RPMI7951 (cell line): ENCODE measurements at regions not wholly inside any gene's neighbourhood (a gene's known extent, or its start where the extent isn't known, plus 50 kb on each side); places are given as distances from the start of the nearest gene placed in this dataset.
"Not testable (repeated sequence)": the region's sequence is repeated elsewhere in the genome, so short reads cannot be mapped to it uniquely, and the experiment has no call there.

Experiments
- DNase-seq: peaks from one replicate; pipeline ENCODE4 v3.0.0-alpha.2; 2012; ENCODE audit warnings: low read depth

DNA sequence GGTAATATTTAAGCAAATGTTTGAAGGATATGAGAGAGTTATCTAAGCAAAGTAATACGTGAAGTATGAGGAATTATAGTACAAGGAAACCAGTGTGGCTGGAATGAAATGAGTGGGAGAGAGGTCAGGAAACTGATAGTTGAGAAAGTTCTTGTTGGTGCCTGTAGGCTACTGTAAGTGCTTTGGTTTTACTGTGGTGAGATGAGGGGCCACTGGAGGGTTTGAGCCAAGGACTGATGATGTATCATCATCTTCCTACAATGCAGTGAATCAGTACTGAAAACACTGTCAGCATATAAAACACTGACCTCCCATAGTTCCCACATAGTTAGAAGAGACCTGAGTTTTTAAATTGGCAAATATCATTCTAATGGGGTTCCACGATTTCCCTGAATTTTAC, 367.5 kb upstream of the CTSO start:
- DNase-seq: peak; percentile 93

- no peak for DNase-seq
Measured at GRCh38 chr4:156313497-156313896, 359.8 kb upstream of the CTSO start.

GRCh38 chr4:156312261-156312847, 358.7 kb upstream of the CTSO start:
- DNase-seq: peak; percentile 39

GRCh38 chr4:156309031-156309430, 355.4 kb upstream of the CTSO start:
- DNase-seq: no peak

DNA sequence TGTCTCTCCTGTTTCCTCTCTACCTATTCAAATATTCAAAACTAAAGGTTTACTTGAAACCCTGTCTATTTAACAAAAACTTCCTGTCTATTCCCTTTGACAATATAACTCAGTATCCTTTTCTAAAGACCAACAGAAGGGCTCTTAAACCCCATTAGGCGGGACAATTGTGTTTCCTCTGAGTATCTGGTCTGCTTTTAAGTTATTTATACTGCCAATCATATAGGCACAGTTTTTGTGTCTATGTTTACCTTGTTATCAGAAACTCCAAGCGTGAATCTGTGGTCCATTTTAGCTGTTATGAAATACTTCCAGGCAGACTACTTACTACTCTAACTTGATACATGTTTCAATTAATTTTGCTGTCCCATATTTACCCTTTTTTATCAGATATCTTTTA, 350.0 kb upstream of the CTSO start:
- no peak for DNase-seq

- peak; percentile 85 for DNase-seq
Measured at GRCh38 chr4:156298230-156298629, 344.6 kb upstream of the CTSO start.

DNA sequence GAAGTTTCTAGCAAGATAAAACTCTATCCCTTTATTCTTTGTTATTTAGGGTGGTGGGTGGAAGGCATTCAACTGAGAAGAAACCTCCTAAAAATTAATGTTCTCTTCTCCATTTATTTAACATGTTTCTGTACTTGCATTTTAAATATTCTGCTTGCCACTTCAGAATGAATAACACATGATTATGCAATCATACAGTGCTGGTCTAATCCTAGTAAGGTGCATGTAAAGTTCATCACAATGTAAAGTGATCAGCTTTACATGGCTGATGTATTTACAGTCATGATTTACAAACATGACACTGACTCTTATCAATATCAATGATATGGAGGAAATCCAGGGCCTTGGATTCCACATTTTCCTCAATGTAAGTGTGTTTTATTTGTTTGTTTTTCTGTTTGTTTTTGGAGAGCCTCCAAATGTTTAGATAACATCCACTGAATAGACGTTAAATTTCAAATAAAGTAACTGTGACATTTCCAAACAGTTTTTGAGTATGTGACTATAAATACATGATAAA, 342.1 kb upstream of the CTSO start:
- DNase-seq: no peak

- peak; percentile 90 for DNase-seq
Measured at GRCh38 chr4:156294577-156294976, 340.9 kb upstream of the CTSO start.

DNA sequence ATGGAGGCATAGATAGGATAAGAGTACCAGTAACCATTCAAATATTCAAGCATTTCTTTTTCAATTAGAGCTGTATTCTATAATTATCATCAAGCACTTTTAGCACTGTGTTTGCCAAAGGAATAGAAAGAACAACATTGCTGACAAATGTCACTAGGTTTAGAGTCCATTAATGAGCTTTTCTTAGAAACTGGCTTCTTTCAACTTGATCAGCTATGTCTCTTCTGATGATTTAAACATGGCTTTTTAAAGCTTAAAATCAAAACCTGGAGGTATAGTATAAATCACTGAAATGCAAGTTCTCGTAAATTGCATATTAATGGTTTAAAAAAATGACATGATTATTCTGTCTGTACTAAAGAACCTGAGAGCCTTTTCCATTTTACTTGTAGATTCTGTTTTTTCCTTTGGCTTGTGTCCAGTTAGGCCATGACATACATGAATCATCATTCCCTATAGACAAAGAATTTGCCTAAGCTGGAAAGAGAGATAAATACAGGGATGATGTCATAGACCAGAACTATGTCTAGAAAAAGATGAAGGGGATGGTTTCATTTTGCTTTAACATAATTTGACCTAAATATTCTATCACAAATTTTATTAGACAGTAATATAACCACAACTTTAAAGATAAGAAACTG, 340.1 kb upstream of the CTSO start:
- peak; percentile 76 for DNase-seq

GRCh38 chr4:156291317-156291716, 337.7 kb upstream of the CTSO start:
- peak; percentile 39 for DNase-seq

GRCh38 chr4:156290811-156291210, 337.1 kb upstream of the CTSO start:
- no peak for DNase-seq

DNA sequence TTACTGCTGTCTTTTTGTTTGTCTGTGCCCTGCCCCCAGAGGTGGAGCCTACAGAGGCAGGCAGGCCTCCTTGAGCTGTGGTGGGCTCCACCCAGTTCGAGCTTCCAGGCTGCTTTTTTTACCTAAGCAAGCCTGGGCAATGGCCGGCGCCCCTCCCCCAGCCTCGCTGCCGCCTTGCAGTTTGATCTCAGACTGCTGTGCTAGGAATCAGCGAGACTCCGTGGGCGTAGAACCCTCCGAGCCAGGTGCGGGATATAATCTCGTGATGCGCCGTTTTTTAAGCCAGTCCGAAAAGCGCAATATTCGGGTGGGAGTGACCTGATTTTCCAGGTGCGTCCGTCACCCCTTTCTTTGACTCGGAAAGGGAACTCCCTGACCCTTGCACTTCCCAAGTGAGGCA, 336.4 kb upstream of the CTSO start:
- DNase-seq: not testable (repeated sequence)

DNA sequence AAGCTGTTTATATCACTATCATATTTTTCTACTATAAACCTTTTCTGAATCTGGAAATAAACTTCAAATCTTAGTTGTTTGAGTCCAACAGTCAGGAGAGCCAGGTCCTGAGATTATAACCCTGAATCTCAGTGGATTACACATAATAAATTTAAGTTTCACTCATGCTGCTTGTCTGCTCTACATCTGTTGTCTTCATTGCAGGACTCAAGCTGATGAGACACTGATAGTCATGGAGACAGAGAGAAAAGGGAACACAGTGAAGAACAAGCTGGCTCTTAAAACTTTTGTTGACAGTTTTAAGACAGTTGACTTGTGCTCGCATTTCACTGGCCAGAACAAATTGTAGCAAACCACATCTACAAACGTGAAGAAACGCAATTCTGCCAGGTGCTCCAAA, 327.0 kb upstream of the CTSO start:
- no peak for DNase-seq

- no peak for DNase-seq
Measured at GRCh38 chr4:156265407-156265806, 311.7 kb upstream of the CTSO start.

- DNase-seq: no peak
Measured at GRCh38 chr4:156261230-156261629, 307.6 kb upstream of the CTSO start.

DNA sequence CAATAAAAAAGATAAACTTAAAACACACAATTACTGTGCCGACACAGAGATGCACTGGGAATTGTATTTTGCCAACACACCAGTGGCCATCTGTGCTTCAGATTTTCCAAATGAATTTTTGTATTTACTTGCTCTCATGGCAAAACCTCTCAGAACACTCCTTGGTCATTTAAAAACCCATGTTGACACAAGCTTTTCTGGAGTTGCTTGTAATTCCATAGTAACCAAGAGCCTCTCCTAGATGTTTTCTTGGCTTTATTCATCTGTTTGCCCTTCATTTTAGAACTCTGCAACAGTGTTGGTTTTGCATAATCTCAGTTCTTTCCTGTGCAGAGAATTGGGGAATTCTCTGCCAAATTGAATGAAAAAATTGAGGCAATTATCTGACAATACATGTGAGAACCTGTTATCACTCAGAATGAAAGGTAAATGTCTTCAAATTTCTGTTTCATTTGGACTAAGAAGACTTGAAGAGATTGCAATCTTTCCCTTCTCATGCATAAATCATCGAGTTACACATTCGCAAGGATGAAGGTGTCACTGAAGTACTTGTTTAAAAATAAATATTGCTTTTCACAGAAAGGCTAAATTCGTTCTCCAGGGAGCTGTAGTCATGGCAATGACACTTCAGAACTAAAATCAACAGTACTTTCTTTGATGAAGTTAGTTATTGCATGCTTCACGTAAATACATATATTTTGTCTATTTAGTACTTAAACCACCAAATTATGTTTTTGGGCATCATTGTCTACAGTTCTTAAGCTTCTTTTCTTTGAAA, 301.8 kb upstream of the CTSO start:
- no peak for DNase-seq

DNA sequence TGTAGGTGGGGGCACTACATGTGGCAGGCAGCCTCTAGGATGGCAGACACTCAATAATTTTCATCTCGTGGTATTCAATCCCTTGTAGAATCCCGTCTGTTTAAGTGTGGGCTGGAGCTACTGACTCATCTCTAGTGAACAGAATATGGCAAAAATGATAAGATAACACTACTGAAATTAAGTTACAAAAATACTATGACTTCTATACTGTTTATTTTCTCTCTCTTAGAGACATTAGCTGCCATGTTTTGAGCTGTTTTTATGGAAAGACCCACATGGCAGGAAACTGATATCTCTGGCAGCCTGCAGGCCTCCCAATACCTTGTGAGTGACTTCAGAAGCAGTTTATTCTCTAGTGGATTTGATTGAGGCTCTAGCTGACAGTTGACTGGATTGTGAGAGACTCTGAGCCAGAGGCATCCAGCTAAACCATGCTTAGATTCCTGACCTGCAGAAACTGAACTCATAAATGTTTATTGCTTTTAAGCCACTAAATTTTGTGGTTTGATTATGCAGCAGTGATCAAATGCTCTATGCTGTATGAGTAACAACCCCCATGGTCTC, 298.8 kb upstream of the CTSO start:
- no peak for DNase-seq

- no peak for DNase-seq
Measured at GRCh38 chr4:156251373-156252065, 297.9 kb upstream of the CTSO start.

GRCh38 chr4:156248917-156249316, 295.3 kb upstream of the CTSO start:
- no peak for DNase-seq

GRCh38 chr4:156247470-156247869, 293.8 kb upstream of the CTSO start:
- DNase-seq: no peak

- no peak for DNase-seq
Measured at GRCh38 chr4:156243015-156243414, 289.3 kb upstream of the CTSO start.

DNA sequence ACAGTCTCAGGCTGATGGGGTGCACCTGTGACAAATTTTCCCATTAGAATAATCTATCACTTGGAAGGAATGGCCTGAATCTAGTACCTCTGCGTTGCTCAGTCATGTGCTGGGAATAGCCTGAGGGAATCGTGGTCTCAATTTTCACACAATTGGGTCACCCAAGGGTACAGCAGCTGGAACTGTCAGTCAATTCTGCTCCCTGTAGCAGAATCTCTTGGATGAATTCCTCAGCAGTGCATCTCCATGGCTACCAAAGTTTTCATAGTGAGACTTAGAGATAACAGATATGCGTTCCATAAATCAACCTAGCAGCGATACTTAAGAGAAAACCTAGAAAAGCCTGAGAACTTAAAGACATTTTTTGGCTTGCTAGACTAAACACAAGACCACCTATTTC, 288.7 kb upstream of the CTSO start:
- peak; percentile 5 for DNase-seq
